ENCODE measurements at regions not wholly inside any gene's neighbourhood (a gene's known extent, or its start where the extent isn't known, plus 50 kb on each side); places are given as distances from the start of the nearest gene placed in this dataset.

GRCh38 chr2:15845294-15845693 lies 95.1 kb upstream of the MYCN start:
- Histone ChIP-seq H3K27ac (replicated peaks) (no peak overlapping the region), H3K27me3 (ENCODE audit: insufficient read depth, poor library complexity, severe bottlenecking) (no peaks in the 10 kb centered on the region), H3K4me3 (replicated peaks; ENCODE audit: insufficient read depth, low read length) (no peak overlapping the region)
- no peak for DNase-seq (ENCODE audit: low read depth in 1 of 2, low spot score in 1 of 2)
- TF ChIP-seq POLR2AphosphoS5 (IDR thresholded peaks at IDR 0.05; ENCODE audit: low read depth) (no peak), CTCF (IDR thresholded peaks at IDR 0.05; ENCODE audit: insufficient read depth, low read length) (no peak), SPI1 (IDR thresholded peaks at IDR 0.05; ENCODE audit: borderline replicate concordance, low read depth) (no peak), GABPA (IDR thresholded peaks at IDR 0.05; ENCODE audit: low read depth) (no peak), REST (IDR thresholded peaks at IDR 0.05; ENCODE audit: insufficient replicate concordance, low read depth) (no peak)

DNA sequence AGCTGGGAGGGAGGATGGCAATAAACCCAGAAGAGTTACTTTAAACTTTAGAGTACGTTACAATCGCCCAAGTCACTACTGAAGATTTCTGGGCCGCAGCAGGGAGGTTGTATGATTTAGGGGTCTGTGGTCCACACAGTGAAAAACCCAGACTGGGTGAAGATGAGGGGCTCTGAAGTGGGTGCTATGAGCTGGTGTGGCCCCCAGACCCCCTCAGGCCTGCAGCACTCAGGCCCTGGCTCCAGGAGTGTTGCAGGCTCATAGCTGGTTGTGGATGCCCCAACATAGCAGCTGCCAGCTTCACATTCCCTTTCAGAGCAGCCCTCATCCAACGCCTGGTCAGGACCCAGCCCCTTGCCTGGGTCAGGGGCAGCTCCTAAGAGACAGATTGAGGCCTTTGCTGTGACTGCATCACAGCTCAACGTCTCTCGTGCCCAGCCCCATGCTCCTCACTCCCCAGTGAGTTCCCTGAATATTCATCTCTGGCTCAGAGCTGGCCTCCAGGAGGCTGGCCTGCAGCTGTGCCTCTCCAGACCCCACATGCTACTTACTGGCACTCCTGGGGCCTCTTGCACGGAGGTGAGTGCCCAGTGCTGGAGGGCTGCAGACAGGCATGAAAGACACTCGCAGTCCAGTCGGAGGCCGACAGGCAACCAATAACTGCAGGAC lies 94.5 kb upstream of the MYCN start:
- H3K27ac ChIP-seq (replicated peaks), result no peak overlapping the region
- no peaks in the 10 kb centered on the region for H3K27me3 ChIP-seq (ENCODE audit: insufficient read depth, poor library complexity, severe bottlenecking)
- no peak for DNase-seq (ENCODE audit: low read depth in 1 of 2, low spot score in 1 of 2)
- no peak overlapping the region for H3K4me3 ChIP-seq (replicated peaks; ENCODE audit: insufficient read depth, low read length)
- TF ChIP-seq GABPA (IDR thresholded peaks at IDR 0.05; ENCODE audit: low read depth) (no peak), CTCF (IDR thresholded peaks at IDR 0.05; ENCODE audit: insufficient read depth, low read length) (no peak), SPI1 (IDR thresholded peaks at IDR 0.05; ENCODE audit: borderline replicate concordance, low read depth) (no peak), REST (IDR thresholded peaks at IDR 0.05; ENCODE audit: insufficient replicate concordance, low read depth) (no peak), POLR2AphosphoS5 (IDR thresholded peaks at IDR 0.05; ENCODE audit: low read depth) (no peak)

GRCh38 chr2:15846626-15847025 lies 93.7 kb upstream of the MYCN start:
- no peak for TF ChIP-seq SPI1 (IDR thresholded peaks at IDR 0.05; ENCODE audit: borderline replicate concordance, low read depth)
- no peak overlapping the region for H3K4me3 ChIP-seq (replicated peaks; ENCODE audit: insufficient read depth, low read length)
- no peak for DNase-seq (ENCODE audit: low read depth in 1 of 2, low spot score in 1 of 2)
- H3K27ac ChIP-seq (replicated peaks), result no peak overlapping the region
- no peaks in the 10 kb centered on the region for H3K27me3 ChIP-seq (ENCODE audit: insufficient read depth, poor library complexity, severe bottlenecking)

GRCh38 chr2:15850534-15850933 lies 89.8 kb upstream of the MYCN start:
- H3K27me3 ChIP-seq (ENCODE audit: insufficient read depth, poor library complexity, severe bottlenecking), result no peaks in the 10 kb centered on the region
- TF ChIP-seq CTCF (IDR thresholded peaks at IDR 0.05; ENCODE audit: insufficient read depth, low read length), result no peak
- DNase-seq (ENCODE audit: low read depth in 1 of 2, low spot score in 1 of 2), result no peak
- H3K27ac ChIP-seq (replicated peaks), result no peak overlapping the region
- no peak overlapping the region for H3K4me3 ChIP-seq (replicated peaks; ENCODE audit: insufficient read depth, low read length)

Measured in HL-60 (cell line).